GM23248 (cell line): ENCODE measurements at regions not wholly inside any gene's neighbourhood (a gene's known extent, or its start where the extent isn't known, plus 50 kb on each side); places are given as distances from the start of the nearest gene placed in this dataset.
"Not testable (repeated sequence)": the region's sequence is repeated elsewhere in the genome, so short reads cannot be mapped to it uniquely, and the experiment has no call there.

ENCODE experiments used
- DNase-seq: peaks from one replicate; pipeline ENCODE4 v3.0.0-alpha.2; 2015
- H2AFZ ChIP-seq: fragments of 200-600 bp; sonication (generic); 2 replicates; pipeline ENCODE4 v1.6.1; 2016; ENCODE audit warnings: antibody characterized with exemption
- H3F3A ChIP-seq: fragments of 200-600 bp; sonication (generic); 2 replicates; pipeline ENCODE4 v1.6.1; 2016; ENCODE audit warnings: mild to moderate bottlenecking, antibody characterized with exemption, mixed run types; ENCODE audit not compliant: insufficient read depth
- H3K27ac ChIP-seq: fragments of 200-600 bp; sonication (generic); 2 replicates; pipeline ENCODE4 v1.5.1; 2016; ENCODE audit warnings: mild to moderate bottlenecking
- H3K27me3 ChIP-seq: fragments of 200-600 bp; sonication (generic); replicated peaks from 2 replicates; pipeline ENCODE4 v1.6.1; 2016; ENCODE audit warnings: mild to moderate bottlenecking; ENCODE audit not compliant: insufficient read depth
- H3K36me3 ChIP-seq: fragments of 200-600 bp; sonication (generic); 2 replicates; pipeline ENCODE4 v1.6.1; 2016; ENCODE audit warnings: low read depth, mild to moderate bottlenecking
- H3K4me1 ChIP-seq: fragments of 200-600 bp; sonication (generic); 2 replicates; pipeline ENCODE4 v1.6.1; 2016; ENCODE audit warnings: mild to moderate bottlenecking; ENCODE audit not compliant: insufficient read depth
- H3K4me2 ChIP-seq: fragments of 200-600 bp; sonication (generic); one replicate; pipeline ENCODE4 v1.6.1; 2016; ENCODE audit warnings: mild to moderate bottlenecking; ENCODE audit not compliant: unreplicated experiment
- H3K4me3 ChIP-seq: fragments of 200-600 bp; sonication (generic); 2 replicates; pipeline ENCODE4 v1.5.1; 2016; ENCODE audit warnings: mild to moderate bottlenecking
- H3K79me2 ChIP-seq: fragments of 200-600 bp; sonication (generic); 2 replicates; pipeline ENCODE4 v1.6.1; 2016; ENCODE audit warnings: mild to moderate bottlenecking; ENCODE audit not compliant: insufficient read depth
- H3K9ac ChIP-seq: fragments of 200-600 bp; sonication (generic); 2 replicates; pipeline ENCODE4 v1.6.1; 2016; ENCODE audit warnings: mild to moderate bottlenecking
- H3K9me2 ChIP-seq: fragments of 200-600 bp; sonication (generic); 2 replicates; pipeline ENCODE4 v1.6.1; 2016; ENCODE audit warnings: mixed run types, mild to moderate bottlenecking, moderate library complexity; ENCODE audit not compliant: insufficient read depth
- H3K9me3 ChIP-seq: fragments of 200-600 bp; sonication (generic); one replicate; pipeline ENCODE4 v1.6.1; 2017; ENCODE audit warnings: low read depth
- H4K20me1 ChIP-seq: fragments of 200-600 bp; sonication (generic); 2 replicates; pipeline ENCODE4 v1.6.0; 2016; ENCODE audit not compliant: insufficient read depth
- EZH2 ChIP-seq: fragments of 200-600 bp; sonication (generic); IDR thresholded peaks from 2 replicates; pipeline ENCODE4 v1.6.1; 2018; ENCODE audit warnings: antibody characterized with exemption, mild to moderate bottlenecking; ENCODE audit not compliant: insufficient read depth, poor library complexity, severe bottlenecking
- EZH2phosphoT487 ChIP-seq: fragments of 200-600 bp; sonication (generic); IDR thresholded peaks from 2 replicates; pipeline ENCODE4 v1.6.1; 2018; ENCODE audit warnings: antibody characterized with exemption, moderate library complexity, mild to moderate bottlenecking, low read depth; ENCODE audit not compliant: insufficient read depth
- WGBS, 2 experiments: methylation state at CpG; one replicate each; pipeline ENCODE4 v1.1.6; 2015 to 2017; ENCODE audit warnings: low lambda C conversion rate in 2 of 2, low coverage in 1 of 2; ENCODE audit errors: missing lambda C conversion rate in 2 of 2; 5-methylcytosine and 5-hydroxymethylcytosine counted together
- in situ Hi-C: fragments of 300-500 bp; cut with MboI; formaldehyde crosslinking; loops from 2 replicates; pipeline ENCODE4 v1.15.0; 2020

GRCh38 chr13:65275838-65276630 lies 1954.1 kb downstream of the PCDH9 start:
- Histone ChIP-seq H3K27me3 (no peaks in the 10 kb centered on the region), H3K4me2 (no peak overlapping the region), H3K9me3 (no peaks in the 10 kb centered on the region), H3K4me1 (no peaks in the 10 kb centered on the region), H3K27ac (no peak overlapping the region), H3K9me2 (no peaks in the 10 kb centered on the region), H4K20me1 (no peaks in the 10 kb centered on the region), H3K4me3 (no peak overlapping the region), H3K36me3 (no peaks in the 10 kb centered on the region), H2AFZ (no peak overlapping the region), H3F3A (no peaks in the 10 kb centered on the region), H3K9ac (no peak overlapping the region), H3K79me2 (no peaks in the 10 kb centered on the region)
- DNase-seq: no peak
- WGBS, 2 experiments: 22 to 29% methylated on average over 5 of the region's 5 CpGs
- in situ Hi-C loops: no loop called here
- no peak for TF ChIP-seq EZH2
- no peak for TF ChIP-seq EZH2phosphoT487

- H3F3A ChIP-seq: no peaks in the 10 kb centered on the region
- no peak overlapping the region for H3K27ac ChIP-seq
- no peak overlapping the region for H3K9ac ChIP-seq
- no peak overlapping the region for H3K4me3 ChIP-seq
- no peaks in the 10 kb centered on the region for H3K36me3 ChIP-seq
- H4K20me1 ChIP-seq: no peaks in the 10 kb centered on the region
- TF ChIP-seq EZH2phosphoT487 (no peak), EZH2 (no peak)
- WGBS, 2 experiments: 15 to 16% methylated on average over 3 of the region's 3 CpGs
- no peak overlapping the region for H3K4me2 ChIP-seq
- DNase-seq: no peak
- H3K4me1 ChIP-seq: no peaks in the 10 kb centered on the region
- H3K9me2 ChIP-seq: no peaks in the 10 kb centered on the region
- in situ Hi-C loops: no loop called here
- no peaks in the 10 kb centered on the region for H3K79me2 ChIP-seq
- H2AFZ ChIP-seq: no peak overlapping the region
- H3K9me3 ChIP-seq: no peaks in the 10 kb centered on the region
- no peaks in the 10 kb centered on the region for H3K27me3 ChIP-seq
These were observed 1955.0 kb downstream of the PCDH9 start for GRCh38 chr13:65275108-65275507.

- DNase-seq, H3K4me1 ChIP-seq, H3K9ac ChIP-seq, H3K9me2 ChIP-seq, H3K27me3 ChIP-seq, H3F3A ChIP-seq, H3K4me3 ChIP-seq, H3K9me3 ChIP-seq, H4K20me1 ChIP-seq, H3K79me2 ChIP-seq, H3K36me3 ChIP-seq, in situ Hi-C loops, H3K27ac ChIP-seq, H2AFZ ChIP-seq, H3K4me2 ChIP-seq: not testable (repeated sequence)
- WGBS, 2 experiments: 27% methylated on average over 6 of the region's 6 CpGs
These were observed 1956.2 kb downstream of the PCDH9 start for GRCh38 chr13:65273811-65274420.

GRCh38 chr13:65268009-65268408 lies 1962.1 kb downstream of the PCDH9 start:
- no peak overlapping the region for H3K4me3 ChIP-seq
- no peaks in the 10 kb centered on the region for H3K9me2 ChIP-seq
- no peaks in the 10 kb centered on the region for H3K9me3 ChIP-seq
- H3K27me3 ChIP-seq: no peaks in the 10 kb centered on the region
- no peaks in the 10 kb centered on the region for H3F3A ChIP-seq
- no peak overlapping the region for H3K4me2 ChIP-seq
- in situ Hi-C loops: no loop called here
- H3K4me1 ChIP-seq: no peaks in the 10 kb centered on the region
- H3K27ac ChIP-seq: no peak overlapping the region
- H3K36me3 ChIP-seq: no peaks in the 10 kb centered on the region
- no peak overlapping the region for H3K9ac ChIP-seq
- TF ChIP-seq EZH2 (no peak), EZH2phosphoT487 (no peak)
- no peak for DNase-seq
- H4K20me1 ChIP-seq: no peaks in the 10 kb centered on the region
- H3K79me2 ChIP-seq: no peaks in the 10 kb centered on the region
- no peak overlapping the region for H2AFZ ChIP-seq

- in situ Hi-C loops: no loop called here
- H3K27me3 ChIP-seq: no peaks in the 10 kb centered on the region
- H4K20me1 ChIP-seq: no peaks in the 10 kb centered on the region
- H2AFZ ChIP-seq: no peak overlapping the region
- no peaks in the 10 kb centered on the region for H3F3A ChIP-seq
- H3K27ac ChIP-seq: no peak overlapping the region
- TF ChIP-seq EZH2: no peak
- no peak for TF ChIP-seq EZH2phosphoT487
- H3K36me3 ChIP-seq: no peaks in the 10 kb centered on the region
- H3K4me1 ChIP-seq: no peaks in the 10 kb centered on the region
- no peaks in the 10 kb centered on the region for H3K9me2 ChIP-seq
- WGBS, 2 experiments: 5 to 14% methylated on average over 1 of the region's 1 CpG
- no peak overlapping the region for H3K4me2 ChIP-seq
- DNase-seq: no peak
- H3K4me3 ChIP-seq: no peak overlapping the region
- H3K79me2 ChIP-seq: no peaks in the 10 kb centered on the region
- H3K9me3 ChIP-seq: no peaks in the 10 kb centered on the region
- no peak overlapping the region for H3K9ac ChIP-seq
These were observed 1964.1 kb downstream of the PCDH9 start for GRCh38 chr13:65265988-65266387.
